ACC112 (cell line): ENCODE measurements at regions not wholly inside any gene's neighbourhood (a gene's known extent, or its start where the extent isn't known, plus 50 kb on each side); places are given as distances from the start of the nearest gene placed in this dataset.

ENCODE experiments used
- H2AFZ ChIP-seq: fragments of 200-600 bp; sonication (generic); one replicate; pipeline ENCODE4 v1.6.0; 2017; ENCODE audit warnings: antibody characterized with exemption, low read length; ENCODE audit not compliant: unreplicated experiment
- H3K27ac ChIP-seq: fragments of 200-600 bp; sonication (generic); 2 replicates; pipeline ENCODE4 v1.5.1; 2014; ENCODE audit warnings: low read depth, mild to moderate bottlenecking, antibody characterized with exemption, low read length, moderate library complexity
- H3K27me3 ChIP-seq: fragments of 200-600 bp; sonication (generic); 2 replicates; pipeline ENCODE4 v1.6.1; 2014; ENCODE audit warnings: mild to moderate bottlenecking, antibody characterized with exemption, low read length, moderate library complexity, mixed read lengths; ENCODE audit not compliant: insufficient read depth
- H3K36me3 ChIP-seq: fragments of 200-600 bp; sonication (generic); 2 replicates; pipeline ENCODE4 v1.6.1; 2016; ENCODE audit warnings: mild to moderate bottlenecking, antibody characterized with exemption, low read length, moderate library complexity, mixed read lengths; ENCODE audit not compliant: insufficient read depth
- H3K4me1 ChIP-seq: fragments of 200-600 bp; sonication (generic); one replicate; pipeline ENCODE4 v1.6.1; 2016; ENCODE audit warnings: low read length, mixed read lengths; ENCODE audit not compliant: insufficient read depth, unreplicated experiment, control insufficient read depth
- H3K4me3 ChIP-seq: fragments of 200-600 bp; sonication (generic); 2 replicates; pipeline ENCODE4 v1.5.1; 2014; ENCODE audit warnings: mild to moderate bottlenecking, low read depth, low read length
- H3K79me2 ChIP-seq: fragments of 200-600 bp; sonication (generic); one replicate; pipeline ENCODE4 v1.6.0; 2016; ENCODE audit warnings: low read length; ENCODE audit not compliant: control insufficient read depth, unreplicated experiment, insufficient read depth

GRCh38 chr6:168198302-168199180 lies 119.5 kb upstream of the FRMD1 start:
- no peak overlapping the region for H2AFZ ChIP-seq
- H3K36me3 ChIP-seq = no peaks in the 10 kb centered on the region
- no peaks in the 10 kb centered on the region for H3K79me2 ChIP-seq
- H3K27me3 ChIP-seq = no peaks in the 10 kb centered on the region
- H3K27ac ChIP-seq = no peak overlapping the region
- no peaks in the 10 kb centered on the region for H3K4me1 ChIP-seq
- no peak overlapping the region for H3K4me3 ChIP-seq

- Histone ChIP-seq H2AFZ (no peak overlapping the region), H3K79me2 (no peaks in the 10 kb centered on the region), H3K4me3 (no peak overlapping the region), H3K27me3 (no peaks in the 10 kb centered on the region; the same call in 1 of the 2 replicates), H3K27ac (no peak overlapping the region), H3K4me1 (no peaks in the 10 kb centered on the region), H3K36me3 (no peaks in the 10 kb centered on the region)
These were observed 118.8 kb upstream of the FRMD1 start for GRCh38 chr6:168197636-168198301.

DNA sequence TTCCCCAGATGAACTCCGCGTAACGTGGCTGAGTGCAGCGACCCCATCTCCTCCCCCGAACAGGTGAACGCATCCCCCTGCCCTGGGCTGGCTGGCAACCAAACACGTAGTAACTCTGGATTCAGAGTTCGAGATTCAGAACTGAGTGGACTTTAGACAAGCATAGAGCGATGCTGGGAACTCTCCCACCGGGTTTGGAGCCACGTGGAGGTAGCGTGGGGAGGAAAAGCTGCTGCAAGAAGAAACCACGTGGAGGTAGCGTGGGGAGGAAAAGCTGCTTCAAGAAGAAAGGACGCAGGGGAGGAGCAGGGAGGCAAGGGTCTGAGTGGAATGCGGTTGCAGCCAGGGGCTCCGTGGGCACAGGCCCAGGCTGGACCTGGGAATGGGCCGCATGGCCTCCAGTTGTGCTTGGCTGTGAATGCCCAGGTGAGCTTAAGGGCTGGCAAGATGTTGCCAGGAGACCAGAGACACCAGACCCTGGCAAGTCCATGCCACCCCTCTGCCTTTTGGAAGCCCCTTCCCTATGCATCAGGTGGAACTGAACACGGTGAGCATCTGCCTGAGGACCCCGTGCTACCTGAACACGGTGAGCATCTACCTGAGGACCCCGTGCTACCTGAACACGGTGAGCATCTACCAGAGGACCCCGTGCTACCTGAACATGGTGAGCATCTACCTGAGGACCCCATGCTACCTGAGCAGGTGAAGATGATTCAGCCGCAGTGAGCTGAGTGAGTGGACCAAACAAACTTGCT lies 118.0 kb upstream of the FRMD1 start:
- Histone ChIP-seq H3K79me2 (no peaks in the 10 kb centered on the region), H2AFZ (no peak overlapping the region), H3K4me1 (no peaks in the 10 kb centered on the region), H3K27me3 (no peaks in the 10 kb centered on the region; the same call in 1 of the 2 replicates), H3K4me3 (no peak overlapping the region), H3K27ac (no peak overlapping the region), H3K36me3 (no peaks in the 10 kb centered on the region)

DNA sequence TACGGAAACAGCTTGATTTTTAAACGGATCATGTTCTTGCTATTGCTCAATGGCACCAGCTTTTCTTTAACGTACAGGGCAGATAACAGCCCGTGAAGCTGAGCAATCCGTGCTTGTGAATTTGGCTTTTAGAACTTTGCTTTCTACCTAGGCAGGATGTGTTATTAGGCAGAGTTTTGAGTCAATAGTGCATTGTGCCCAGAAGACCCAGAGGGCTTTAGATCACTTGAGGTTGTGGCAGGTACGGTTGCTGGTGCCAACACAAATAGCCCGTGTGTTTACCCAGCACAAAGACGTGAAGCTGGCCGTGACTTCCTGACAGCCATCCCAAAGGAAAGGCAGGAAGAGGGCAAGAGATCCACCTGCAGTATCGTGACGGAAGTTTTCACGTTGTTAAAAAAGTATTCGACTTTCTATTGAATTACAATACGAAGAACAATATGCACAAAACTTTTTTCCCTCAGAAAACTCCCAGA lies 117.4 kb upstream of the FRMD1 start:
- no peak overlapping the region for H3K27ac ChIP-seq

GRCh38 chr6:168195712-168196111 lies 116.7 kb upstream of the FRMD1 start:
- no peak overlapping the region for H3K4me3 ChIP-seq
- H3K36me3 ChIP-seq = no peaks in the 10 kb centered on the region
- peaks cover 5% of the 10 kb centered on the region; the same call in 1 of the 2 replicates for H3K27me3 ChIP-seq
- no peaks in the 10 kb centered on the region for H3K4me1 ChIP-seq
- H2AFZ ChIP-seq = no peak overlapping the region
- no peak overlapping the region for H3K27ac ChIP-seq
- no peaks in the 10 kb centered on the region for H3K79me2 ChIP-seq

More for the DNA sequence above, 117.4 kb upstream of the FRMD1 start:
- Histone ChIP-seq H2AFZ (no peak overlapping the region), H3K79me2 (no peaks in the 10 kb centered on the region), H3K4me3 (no peak overlapping the region), H3K36me3 (no peaks in the 10 kb centered on the region), H3K27me3 (peaks cover 5% of the 10 kb centered on the region; the same call in 1 of the 2 replicates), H3K4me1 (no peaks in the 10 kb centered on the region)

DNA sequence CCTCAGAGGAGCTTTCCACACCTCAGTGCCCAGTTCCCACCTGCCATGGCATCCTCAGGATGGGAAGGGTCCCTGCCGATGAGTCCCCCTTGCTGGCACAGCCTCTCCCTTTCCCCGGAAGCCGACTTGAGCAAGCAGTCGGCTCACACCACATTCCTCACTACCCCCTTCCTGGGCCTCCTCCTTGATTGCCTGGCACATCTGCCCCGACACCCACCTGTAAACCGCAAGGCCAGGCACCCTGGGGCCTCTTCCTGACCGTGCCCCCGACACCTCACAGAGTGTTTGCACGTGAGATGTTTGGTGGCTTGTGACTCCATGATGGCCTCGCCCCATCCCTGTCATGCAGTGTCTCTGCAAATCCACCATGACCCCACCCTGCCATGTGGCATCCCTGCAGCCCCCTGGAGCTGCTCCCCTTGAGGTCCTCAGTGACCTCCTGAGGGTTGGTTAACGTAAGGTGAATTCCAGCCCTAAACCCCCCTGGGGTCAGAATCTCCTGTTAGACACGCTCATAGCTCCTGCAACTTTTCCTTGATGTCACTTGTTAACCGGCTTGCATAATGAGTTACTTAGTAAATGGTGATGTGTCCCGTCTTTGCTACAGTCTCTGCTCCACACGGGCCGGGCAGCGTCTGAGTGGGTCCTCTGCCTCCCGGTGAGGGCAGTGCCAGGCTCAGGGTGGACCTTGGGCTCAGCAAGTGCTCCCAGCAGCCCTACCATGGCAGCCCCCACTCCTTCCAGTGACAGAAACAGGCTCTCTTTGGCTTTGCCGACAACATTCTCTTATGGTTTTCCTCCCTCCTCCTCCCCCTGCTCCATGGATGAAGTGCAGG lies 115.9 kb upstream of the FRMD1 start:
- H3K36me3 ChIP-seq = no peaks in the 10 kb centered on the region
- no peak overlapping the region for H3K27ac ChIP-seq
- H3K27me3 ChIP-seq = peaks cover 5% of the 10 kb centered on the region; the same call in 1 of the 2 replicates
- no peak overlapping the region for H3K4me3 ChIP-seq
- no peaks in the 10 kb centered on the region for H3K79me2 ChIP-seq
- no peaks in the 10 kb centered on the region for H3K4me1 ChIP-seq
- no peak overlapping the region for H2AFZ ChIP-seq

DNA sequence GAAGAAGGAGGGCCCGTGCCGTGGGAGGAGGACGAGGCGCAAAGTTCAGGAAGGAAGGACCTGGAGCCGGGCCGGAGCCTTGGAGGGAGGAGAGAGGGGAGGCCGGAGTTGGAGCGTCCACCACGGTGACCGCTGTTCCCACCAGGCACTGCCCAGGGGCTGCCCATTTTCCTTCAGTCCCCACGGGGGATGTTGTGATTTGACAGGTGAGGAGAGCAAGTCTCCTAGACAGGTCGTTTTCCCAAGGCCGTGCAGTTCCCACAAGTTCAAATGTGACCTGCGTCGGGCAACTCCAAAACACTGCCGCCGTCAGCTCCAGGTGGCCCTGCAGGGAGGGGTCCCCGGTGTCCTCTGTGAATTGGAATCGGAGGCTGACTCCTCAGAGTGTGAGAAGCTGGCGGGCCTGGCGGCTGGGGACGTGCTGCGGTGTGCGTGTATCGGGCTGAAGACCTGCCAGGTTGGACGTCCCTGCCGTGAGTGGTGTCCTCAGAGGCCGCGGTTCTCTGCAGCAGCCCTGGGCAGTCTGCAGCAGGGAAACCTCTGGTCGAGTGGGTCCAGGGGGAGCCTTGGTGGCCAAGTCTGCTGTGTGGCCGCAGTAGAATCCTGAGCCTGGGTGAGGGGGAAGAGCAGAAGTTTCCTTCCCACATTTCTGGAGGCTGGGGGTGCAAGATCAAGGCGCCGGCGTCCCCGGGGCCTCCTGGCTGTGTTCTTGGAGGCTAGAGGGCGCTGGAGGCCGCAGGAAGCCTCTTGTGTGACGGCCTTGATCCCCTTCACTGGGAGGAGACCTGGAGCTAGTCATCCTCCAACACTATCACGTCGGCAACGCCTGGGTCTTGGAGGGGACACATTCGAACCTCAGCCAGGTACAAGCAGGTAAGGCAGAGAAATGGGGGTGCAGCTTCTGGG lies 115.1 kb upstream of the FRMD1 start:
- Histone ChIP-seq H3K27ac (no peak overlapping the region), H3K4me1 (no peaks in the 10 kb centered on the region), H2AFZ (no peak overlapping the region)

GRCh38 chr6:168192901-168193815 lies 114.1 kb upstream of the FRMD1 start:
- Histone ChIP-seq H3K27me3 (peaks cover 5% of the 10 kb centered on the region; the same call in 1 of the 2 replicates), H3K79me2 (no peaks in the 10 kb centered on the region), H3K4me1 (no peaks in the 10 kb centered on the region), H3K36me3 (no peaks in the 10 kb centered on the region), H3K27ac (no peak overlapping the region), H3K4me3 (no peak overlapping the region), H2AFZ (no peak overlapping the region)

More for the DNA sequence above, 115.1 kb upstream of the FRMD1 start:
- H3K36me3 ChIP-seq = no peaks in the 10 kb centered on the region
- peaks cover 5% of the 10 kb centered on the region; the same call in 1 of the 2 replicates for H3K27me3 ChIP-seq
- H3K79me2 ChIP-seq = no peaks in the 10 kb centered on the region
- no peak overlapping the region for H3K4me3 ChIP-seq
